ENCODE measurements at regions not wholly inside any gene's neighbourhood (a gene's known extent, or its start where the extent isn't known, plus 50 kb on each side); places are given as distances from the start of the nearest gene placed in this dataset.

- no peaks in the 10 kb centered on the region for H3K9me2 ChIP-seq (replicated peaks; ENCODE audit: insufficient read depth, low read length)
- H3K27ac ChIP-seq (ENCODE audit: low read length), result no peak overlapping the region
- no peak overlapping the region for H3K4me2 ChIP-seq (ENCODE audit: low read depth, low read length)
- H2AFZ ChIP-seq (ENCODE audit: low read length), result no peak overlapping the region
- no peaks in the 10 kb centered on the region for H3K27me3 ChIP-seq (replicated peaks; ENCODE audit: insufficient read depth, low read length)
- peaks cover 14% of the 10 kb centered on the region for H3K4me1 ChIP-seq (ENCODE audit: low read length)
- TF ChIP-seq EZH2 (optimal IDR thresholded peaks at IDR 0.05; ENCODE audit: low read depth, low read length), result no peak
- TF ChIP-seq, protein P1, sequence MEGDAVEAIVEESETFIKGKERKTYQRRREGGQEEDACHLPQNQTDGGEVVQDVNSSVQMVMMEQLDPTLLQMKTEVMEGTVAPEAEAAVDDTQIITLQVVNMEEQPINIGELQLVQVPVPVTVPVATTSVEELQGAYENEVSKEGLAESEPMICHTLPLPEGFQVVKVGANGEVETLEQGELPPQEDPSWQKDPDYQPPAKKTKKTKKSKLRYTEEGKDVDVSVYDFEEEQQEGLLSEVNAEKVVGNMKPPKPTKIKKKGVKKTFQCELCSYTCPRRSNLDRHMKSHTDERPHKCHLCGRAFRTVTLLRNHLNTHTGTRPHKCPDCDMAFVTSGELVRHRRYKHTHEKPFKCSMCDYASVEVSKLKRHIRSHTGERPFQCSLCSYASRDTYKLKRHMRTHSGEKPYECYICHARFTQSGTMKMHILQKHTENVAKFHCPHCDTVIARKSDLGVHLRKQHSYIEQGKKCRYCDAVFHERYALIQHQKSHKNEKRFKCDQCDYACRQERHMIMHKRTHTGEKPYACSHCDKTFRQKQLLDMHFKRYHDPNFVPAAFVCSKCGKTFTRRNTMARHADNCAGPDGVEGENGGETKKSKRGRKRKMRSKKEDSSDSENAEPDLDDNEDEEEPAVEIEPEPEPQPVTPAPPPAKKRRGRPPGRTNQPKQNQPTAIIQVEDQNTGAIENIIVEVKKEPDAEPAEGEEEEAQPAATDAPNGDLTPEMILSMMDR (IDR thresholded peaks at IDR 0.05; ENCODE audit: low read length), result no peak
- H3F3A ChIP-seq (ENCODE audit: insufficient read depth, low read length), result no peaks in the 10 kb centered on the region
- DNase-seq, result no peak
- no peak overlapping the region for H3K9ac ChIP-seq (ENCODE audit: low read length)
- no peaks in the 10 kb centered on the region for H3K9me3 ChIP-seq (replicated peaks; ENCODE audit: insufficient read depth, low read length)
- no peak overlapping the region for H3K4me3 ChIP-seq (ENCODE audit: low read length)
- no peaks in the 10 kb centered on the region for H4K20me1 ChIP-seq (ENCODE audit: insufficient read depth, low read length)
- no peaks in the 10 kb centered on the region for H3K36me3 ChIP-seq (replicated peaks; ENCODE audit: insufficient read depth, low read length)
- H3K79me2 ChIP-seq (ENCODE audit: low read length), result no peaks in the 10 kb centered on the region
Observed at GRCh38 chr10:83978681-83979383, 160.5 kb upstream of the GHITM start.

DNA sequence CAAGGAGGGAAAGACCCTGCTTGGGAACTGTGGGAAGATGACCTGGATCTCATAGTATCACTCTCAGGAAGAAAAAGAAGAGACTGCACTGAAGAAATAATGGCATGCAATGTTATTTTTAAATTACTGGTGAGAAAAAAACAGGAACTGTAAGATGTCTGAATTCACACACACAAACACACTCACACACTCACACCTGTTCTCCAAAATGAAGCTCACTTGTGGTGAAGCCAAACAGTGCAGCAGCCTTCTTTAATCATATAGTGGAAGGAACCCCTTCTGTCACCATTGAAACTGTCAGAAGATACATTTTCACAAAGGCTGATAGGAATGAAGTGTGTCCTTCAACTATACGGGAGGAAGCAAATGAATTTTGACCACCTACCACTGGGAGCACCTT lies 156.5 kb upstream of the GHITM start:
- H3K27me3 ChIP-seq (replicated peaks; ENCODE audit: insufficient read depth, low read length), result no peaks in the 10 kb centered on the region
- no peak overlapping the region for H3K9ac ChIP-seq (ENCODE audit: low read length)
- no peaks in the 10 kb centered on the region for H4K20me1 ChIP-seq (ENCODE audit: insufficient read depth, low read length)
- H2AFZ ChIP-seq (ENCODE audit: low read length), result no peak overlapping the region
- H3K79me2 ChIP-seq (ENCODE audit: low read length), result no peaks in the 10 kb centered on the region
- no peaks in the 10 kb centered on the region for H3K9me3 ChIP-seq (replicated peaks; ENCODE audit: insufficient read depth, low read length)
- TF ChIP-seq EZH2phosphoT487 (IDR thresholded peaks at IDR 0.05; ENCODE audit: low read length) (no peak), EZH2 (optimal IDR thresholded peaks at IDR 0.05; ENCODE audit: low read depth, low read length) (no peak)
- TF ChIP-seq, protein P1 (IDR thresholded peaks at IDR 0.05; ENCODE audit: low read length), result no peak
- H3K9me2 ChIP-seq (replicated peaks; ENCODE audit: insufficient read depth, low read length), result no peaks in the 10 kb centered on the region
- DNase-seq, result no peak
- no peak overlapping the region for H3K4me2 ChIP-seq (ENCODE audit: low read depth, low read length)
- H3F3A ChIP-seq (ENCODE audit: insufficient read depth, low read length), result no peaks in the 10 kb centered on the region
- no peak overlapping the region for H3K4me3 ChIP-seq (ENCODE audit: low read length)
- no peak overlapping the region for H3K27ac ChIP-seq (ENCODE audit: low read length)
- no peaks in the 10 kb centered on the region for H3K36me3 ChIP-seq (replicated peaks; ENCODE audit: insufficient read depth, low read length)
- H3K4me1 ChIP-seq (ENCODE audit: low read length), result peaks cover 17% of the 10 kb centered on the region

DNA sequence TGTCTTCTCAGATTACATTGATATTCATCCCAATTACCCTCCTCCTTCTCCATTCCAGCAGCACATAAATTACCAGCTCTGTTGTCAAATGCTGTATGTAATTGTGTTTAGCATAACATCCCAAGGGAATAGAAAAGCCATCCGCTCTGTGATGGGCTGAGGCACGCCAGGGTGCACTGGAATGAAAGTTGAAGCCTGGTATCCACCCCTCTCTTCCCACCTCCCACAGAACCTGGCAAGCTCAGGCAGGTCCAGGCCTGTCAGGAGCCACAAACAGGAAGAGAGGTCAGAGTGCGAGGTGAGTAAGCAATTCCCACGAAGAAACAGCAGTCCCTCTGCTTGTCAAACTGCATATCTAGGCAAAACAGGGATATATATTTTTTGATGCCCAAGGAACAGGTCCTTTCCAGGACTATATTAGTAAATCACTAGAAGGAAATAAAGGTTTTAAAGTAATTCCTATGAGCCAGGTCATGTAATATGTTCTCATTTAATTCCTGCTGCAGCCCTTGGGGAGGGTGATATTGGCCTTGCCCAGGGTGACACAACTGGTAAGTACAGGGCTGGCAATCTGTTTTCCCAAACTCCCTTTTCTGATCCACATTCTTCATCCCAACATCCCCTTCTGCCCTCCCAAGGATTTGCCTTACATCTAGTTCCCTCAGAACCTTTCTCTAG lies 155.6 kb upstream of the GHITM start:
- no peaks in the 10 kb centered on the region for H4K20me1 ChIP-seq (ENCODE audit: insufficient read depth, low read length)
- no peak for DNase-seq
- 0 out of 2 replicates have a peak, but pooled peaks cover 8% of the 10 kb centered on the region for H3K4me1 ChIP-seq (ENCODE audit: low read length)
- no peak overlapping the region for H3K4me3 ChIP-seq (ENCODE audit: low read length)
- no peaks in the 10 kb centered on the region for H3K79me2 ChIP-seq (ENCODE audit: low read length)
- H3K27me3 ChIP-seq (replicated peaks; ENCODE audit: insufficient read depth, low read length), result no peaks in the 10 kb centered on the region
- no peaks in the 10 kb centered on the region for H3F3A ChIP-seq (ENCODE audit: insufficient read depth, low read length)
- no peak overlapping the region for H3K4me2 ChIP-seq (ENCODE audit: low read depth, low read length)
- H2AFZ ChIP-seq (ENCODE audit: low read length), result no peak overlapping the region
- H3K27ac ChIP-seq (ENCODE audit: low read length), result no peak overlapping the region
- TF ChIP-seq EZH2phosphoT487 (IDR thresholded peaks at IDR 0.05; ENCODE audit: low read length), result no peak
- TF ChIP-seq EZH2 (optimal IDR thresholded peaks at IDR 0.05; ENCODE audit: low read depth, low read length), result no peak
- TF ChIP-seq, protein P1 (IDR thresholded peaks at IDR 0.05; ENCODE audit: low read length), result no peak
- H3K9me2 ChIP-seq (replicated peaks; ENCODE audit: insufficient read depth, low read length), result no peaks in the 10 kb centered on the region
- H3K9me3 ChIP-seq (replicated peaks; ENCODE audit: insufficient read depth, low read length), result no peaks in the 10 kb centered on the region
- H3K36me3 ChIP-seq (replicated peaks; ENCODE audit: insufficient read depth, low read length), result no peaks in the 10 kb centered on the region
- no peak overlapping the region for H3K9ac ChIP-seq (ENCODE audit: low read length)

Measured in MM.1S (cell line).